GM19035 (cell line): ENCODE measurements at regions not wholly inside any gene's neighbourhood (a gene's known extent, or its start where the extent isn't known, plus 50 kb on each side); places are given as distances from the start of the nearest gene placed in this dataset.
"Not testable (repeated sequence)": the region's sequence is repeated elsewhere in the genome, so short reads cannot be mapped to it uniquely, and the experiment has no call there.

Source experiments
- ATAC-seq: cut with Tn5 transposase; IDR thresholded peaks from one replicate; pipeline ENCODE4 v1.9.1; 2021; ENCODE audit not compliant: unreplicated experiment

- peak; percentile 85 for ATAC-seq
Measured at GRCh38 chr14:38721822-38722431, 381.1 kb downstream of the SEC23A start.

GRCh38 chr14:38718519-38718918 lies 384.5 kb downstream of the SEC23A start:
- ATAC-seq, result no peak

GRCh38 chr14:38716926-38717325 lies 386.1 kb downstream of the SEC23A start:
- ATAC-seq, result no peak

- no peak for ATAC-seq
Measured at GRCh38 chr14:38710881-38711280, 392.2 kb downstream of the SEC23A start.

GRCh38 chr14:38710196-38710595 lies 392.8 kb downstream of the SEC23A start:
- no peak for ATAC-seq

GRCh38 chr14:38705220-38705619 lies 397.8 kb downstream of the SEC23A start:
- no peak for ATAC-seq

GRCh38 chr14:38704220-38704619 lies 398.8 kb downstream of the SEC23A start:
- ATAC-seq, result no peak

- no peak for ATAC-seq
Measured at GRCh38 chr14:38696925-38697324, 406.1 kb downstream of the SEC23A start.

- ATAC-seq, result no peak
Measured at GRCh38 chr14:38693423-38693822, 409.6 kb downstream of the SEC23A start.

- no peak for ATAC-seq
Measured at GRCh38 chr14:38669027-38669426, 413.1 kb upstream of the CLEC14A start.

- ATAC-seq, result no peak
Measured at GRCh38 chr14:38663382-38663781, 407.5 kb upstream of the CLEC14A start.

- no peak for ATAC-seq
Measured at GRCh38 chr14:38662781-38663180, 406.9 kb upstream of the CLEC14A start.

- no peak for ATAC-seq
Measured at GRCh38 chr14:38646391-38646790, 390.5 kb upstream of the CLEC14A start.

- ATAC-seq, result not testable (repeated sequence)
Measured at GRCh38 chr14:38634913-38635312, 379.0 kb upstream of the CLEC14A start.

- ATAC-seq, result no peak
Measured at GRCh38 chr14:38629412-38629811, 373.5 kb upstream of the CLEC14A start.

GRCh38 chr14:38627163-38627562 lies 371.3 kb upstream of the CLEC14A start:
- ATAC-seq, result no peak

GRCh38 chr14:38623661-38624060 lies 367.8 kb upstream of the CLEC14A start:
- no peak for ATAC-seq

GRCh38 chr14:38618514-38618913 lies 362.6 kb upstream of the CLEC14A start:
- no peak for ATAC-seq

- ATAC-seq, result no peak
Measured at GRCh38 chr14:38616959-38617358, 361.1 kb upstream of the CLEC14A start.

- no peak for ATAC-seq
Measured at GRCh38 chr14:38611928-38612327, 356.0 kb upstream of the CLEC14A start.

- no peak for ATAC-seq
Measured at GRCh38 chr14:38608244-38608643, 352.4 kb upstream of the CLEC14A start.

- ATAC-seq, result no peak
Measured at GRCh38 chr14:38605193-38606114, 349.6 kb upstream of the CLEC14A start.
